Stomach (tissue), 8 donors: ENCODE measurements at regions not wholly inside any gene's neighbourhood (a gene's known extent, or its start where the extent isn't known, plus 50 kb on each side); places are given as distances from the start of the nearest gene placed in this dataset.

Experiments used
- DNase-seq, 2 donors: peaks; one replicate each; pipeline versions ENCODE4 v3.0.0 to v3.0.0-alpha.2; 2013 to 2019
- H3K27ac ChIP-seq, 5 donors: fragments of 200-600 bp in 4 of 5; sonication (generic) in 4 of 5; one replicate each; pipeline ENCODE4 v1.5.1; 2013 to 2019; ENCODE audit warnings: mild to moderate bottlenecking in 1 of 5, moderate library complexity in 1 of 5
- H3K27me3 ChIP-seq, 3 donors: fragments of 200-600 bp; sonication (generic); one replicate each; pipeline ENCODE4 v1.5.1; 2017 to 2019; ENCODE audit warnings: mixed run types in 1 of 3
- H3K36me3 ChIP-seq, 4 donors: fragments of 200-600 bp; sonication (generic); 1 replicate in 3 of 4; 2 replicates in 1 of 4; pipeline ENCODE4 v1.5.1; 2016 to 2019
- H3K4me1 ChIP-seq, 4 donors: fragments of 200-600 bp; sonication (generic); one replicate each; pipeline ENCODE4 v1.5.1; 2016 to 2019
- H3K4me3 ChIP-seq, 4 donors: fragments of 200-600 bp; sonication (generic) in 3 of 4; one replicate each; pipeline ENCODE4 v1.5.1; 2016 to 2019; ENCODE audit warnings: mild to moderate bottlenecking in 1 of 4
- H3K9me3 ChIP-seq, 4 donors: fragments of 200-600 bp; sonication (generic); one replicate each; pipeline ENCODE4 v1.5.1; 2016 to 2019
- CTCF ChIP-seq, 7 experiments: fragments of 450-650 bp in 4 of 7; fragments of 200-600 bp in 3 of 7; sonication (generic) in 3 of 7; IDR thresholded peaks; one replicate each; pipeline ENCODE4 v1.5.1; 2016 to 2019; ENCODE audit warnings: antibody characterized with exemption in 7 of 7, control low read depth in 2 of 7, mild to moderate bottlenecking in 1 of 7
- EP300 ChIP-seq: sonication (generic); formaldehyde crosslinking; IDR thresholded peaks from one replicate; pipeline ENCODE4 v1.6.1; 2017; ENCODE audit warnings: antibody characterized with exemption
- POLR2A ChIP-seq, 4 donors: fragments of 450-650 bp; IDR thresholded peaks; one replicate each; pipeline ENCODE4 v1.6.1; 2016; ENCODE audit warnings: antibody characterized with exemption in 4 of 4, control low read depth in 2 of 4, mild to moderate bottlenecking in 1 of 4, moderate library complexity in 1 of 4
- POLR2AphosphoS5 ChIP-seq, 3 donors: sonication (generic); formaldehyde crosslinking; IDR thresholded peaks; one replicate each; pipeline ENCODE4 v1.6.1; 2016; ENCODE audit warnings: antibody characterized with exemption in 3 of 3
- WGBS, 5 donors: extraction: QIAGEN DNeasy Blood & Tissue Kit in 3 of 5; methylation state at CpG; one replicate each; pipeline versions ENCODE4 v1.1.5 to v1.1.7; 2013 to 2018; 5-methylcytosine and 5-hydroxymethylcytosine counted together
- intact Hi-C: fragments of 100-400 bp; cut with DNase I; formaldehyde crosslinking; loops from one replicate; pipeline ENCODE4 v1.15.1; 2023; ENCODE audit warnings: low total_unique reads
- donor health status: healthy with polysubstance abuse.
- donor health status: Bipolar disorder and iron deficiency.
- donor health status: healthy.

DNA sequence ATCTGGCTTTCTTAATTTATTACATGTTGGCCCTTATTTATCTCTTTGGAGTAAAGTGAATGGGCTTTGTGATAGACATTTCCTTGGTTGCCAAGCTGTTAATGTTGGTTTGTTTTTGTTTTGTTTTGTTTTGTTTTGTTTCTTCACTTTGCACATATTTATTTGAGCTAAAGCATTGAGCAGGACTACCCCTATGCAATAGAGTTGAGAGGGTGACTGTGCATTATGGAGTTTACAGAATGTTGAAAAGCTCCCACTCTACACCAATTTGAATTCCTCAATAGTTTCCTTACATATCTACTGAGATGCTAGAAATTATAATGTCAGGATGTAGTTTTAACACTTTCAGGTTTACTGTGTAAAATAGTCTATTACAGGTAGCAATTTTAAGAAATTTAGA is 462.8 kb upstream of the CBLB start:
- H3K36me3 ChIP-seq: no peaks in the 10 kb centered on the region
- no peak overlapping the region for H3K27ac ChIP-seq
- no peaks in the 10 kb centered on the region for H3K9me3 ChIP-seq
- no peaks in the 10 kb centered on the region for H3K4me1 ChIP-seq
- H3K4me3 ChIP-seq: no peak overlapping the region
- DNase-seq: no peak
- TF ChIP-seq EP300: no peak
- intact Hi-C loops: no loop called here
- H3K27me3 ChIP-seq: no peaks in the 10 kb centered on the region

GRCh38 chr3:106332129-106332528 is 463.3 kb upstream of the CBLB start:
- 81 to 96% (median 84%) methylated on average over 1 of the region's 1 CpG for WGBS, 5 donors
- H3K27ac ChIP-seq: no peak overlapping the region
- H3K4me3 ChIP-seq: no peak overlapping the region
- H3K36me3 ChIP-seq: no peaks in the 10 kb centered on the region
- intact Hi-C loops: no loop called here
- no peaks in the 10 kb centered on the region for H3K27me3 ChIP-seq
- no peaks in the 10 kb centered on the region for H3K9me3 ChIP-seq
- no peak for TF ChIP-seq EP300
- TF ChIP-seq CTCF (IDR thresholded peaks at IDR 0.05): no peak
- no peak for TF ChIP-seq POLR2AphosphoS5 (IDR thresholded peaks at IDR 0.05)
- no peaks in the 10 kb centered on the region for H3K4me1 ChIP-seq
- DNase-seq: no peak

GRCh38 chr3:106332884-106333283 is 464.1 kb upstream of the CBLB start:
- Histone ChIP-seq H3K9me3 (no peaks in the 10 kb centered on the region), H3K4me3 (no peak overlapping the region), H3K36me3 (no peaks in the 10 kb centered on the region), H3K27me3 (no peaks in the 10 kb centered on the region), H3K27ac (no peak overlapping the region), H3K4me1 (no peaks in the 10 kb centered on the region)
- intact Hi-C loops: no loop called here
- WGBS, 5 donors: 61 to 82% (median 74%) methylated on average over 2 of the region's 2 CpGs
- no peak for DNase-seq
- no peak for TF ChIP-seq POLR2AphosphoS5 (IDR thresholded peaks at IDR 0.05)
- TF ChIP-seq CTCF (IDR thresholded peaks at IDR 0.05): no peak
- TF ChIP-seq EP300: no peak
- TF ChIP-seq POLR2A (IDR thresholded peaks at IDR 0.05): no peak

- no peak for TF ChIP-seq CTCF (IDR thresholded peaks at IDR 0.05)
- TF ChIP-seq POLR2A (IDR thresholded peaks at IDR 0.05): no peak
- no peak for TF ChIP-seq POLR2AphosphoS5 (IDR thresholded peaks at IDR 0.05)
- no peak for TF ChIP-seq EP300
- Histone ChIP-seq H3K36me3 (no peaks in the 10 kb centered on the region), H3K9me3 (no peaks in the 10 kb centered on the region), H3K27ac (no peak overlapping the region), H3K4me1 (no peaks in the 10 kb centered on the region), H3K27me3 (no peaks in the 10 kb centered on the region), H3K4me3 (no peak overlapping the region)
- DNase-seq: no peak
- 47 to 62% (median 60%) methylated on average over 3 of the region's 3 CpGs for WGBS, 5 donors
- intact Hi-C loops: no loop called here
Measured at GRCh38 chr3:106333911-106334618, 465.3 kb upstream of the CBLB start.

DNA sequence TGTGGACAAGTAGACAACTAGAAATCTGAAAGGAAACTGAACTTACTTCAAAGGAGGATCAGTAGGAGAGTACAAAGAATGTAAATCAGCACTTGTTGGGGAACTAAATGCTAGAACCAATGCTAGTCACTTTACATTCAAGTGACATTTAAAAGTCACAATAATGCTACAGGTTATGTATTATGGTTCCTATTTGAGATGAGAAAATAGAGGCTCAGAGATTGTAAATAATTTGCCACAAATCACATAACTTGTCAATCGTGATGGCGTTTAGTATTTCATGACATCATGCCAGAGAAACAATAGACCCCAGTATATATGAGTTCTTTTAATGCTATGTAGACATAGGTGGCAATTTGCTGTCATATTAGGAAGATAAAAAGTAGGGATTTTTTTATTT is 467.8 kb upstream of the CBLB start:
- H3K27ac ChIP-seq: no peak overlapping the region
- intact Hi-C loops: no loop called here
- DNase-seq: no peak
- no peaks in the 10 kb centered on the region for H3K4me1 ChIP-seq
- no peak for TF ChIP-seq EP300
- TF ChIP-seq POLR2A (IDR thresholded peaks at IDR 0.05): no peak
- TF ChIP-seq POLR2AphosphoS5 (IDR thresholded peaks at IDR 0.05): no peak
- TF ChIP-seq CTCF (IDR thresholded peaks at IDR 0.05): no peak
- 70 to 94% (median 89%) methylated on average over 2 of the region's 2 CpGs for WGBS, 5 donors
- H3K4me3 ChIP-seq: no peak overlapping the region
- H3K36me3 ChIP-seq: no peaks in the 10 kb centered on the region
- no peaks in the 10 kb centered on the region for H3K27me3 ChIP-seq
- H3K9me3 ChIP-seq: no peaks in the 10 kb centered on the region
